ENCODE measurements at regions not wholly inside any gene's neighbourhood (a gene's known extent, or its start where the extent isn't known, plus 50 kb on each side); places are given as distances from the start of the nearest gene placed in this dataset.

DNA sequence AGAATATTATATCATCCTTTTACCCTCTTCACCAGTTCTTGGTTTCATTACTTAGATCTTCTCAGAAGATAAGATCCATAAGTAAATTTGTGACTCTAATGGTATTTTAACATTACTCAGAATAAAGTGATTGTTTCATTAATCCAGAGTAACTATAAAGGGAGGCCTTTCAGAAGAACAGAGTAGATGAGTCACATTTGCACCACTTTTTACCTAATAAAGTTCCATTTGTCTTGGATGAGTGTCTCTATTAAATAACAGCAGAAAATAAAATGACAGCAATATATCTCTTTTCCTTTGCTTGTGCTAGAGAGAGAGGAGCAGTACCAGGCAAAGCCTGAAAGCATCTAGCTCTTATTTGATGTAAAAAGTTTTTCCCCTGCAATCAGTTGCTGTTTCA lies 926.5 kb upstream of the CNTNAP5 start:
- no peak for TF ChIP-seq POLR2A (IDR thresholded peaks at IDR 0.05; ENCODE audit: low read length)
- TF ChIP-seq GATA1 (IDR thresholded peaks at IDR 0.05; ENCODE audit: low read depth, low read length), result no peak
